ENCODE measurements at regions not wholly inside any gene's neighbourhood (a gene's known extent, or its start where the extent isn't known, plus 50 kb on each side); places are given as distances from the start of the nearest gene placed in this dataset.

- H3K27ac Mint-ChIP-seq, result no peak overlapping the region
- H3K27me3 Mint-ChIP-seq (ENCODE audit: low read depth), result peaks cover 23% of the 10 kb centered on the region
- H3K9me3 Mint-ChIP-seq, result no peaks in the 10 kb centered on the region
- DNase-seq (peak; percentile 43 to 61), ATAC-seq (replicated peaks in 1 of 2) (peak; percentile 74 to 84)
- no peak overlapping the region for H3K4me3 Mint-ChIP-seq
- no peaks in the 10 kb centered on the region for H3K36me3 Mint-ChIP-seq (ENCODE audit: insufficient read depth in 2 of 2)
- H3K4me1 Mint-ChIP-seq (ENCODE audit: low read depth), result peaks cover 5% of the 10 kb centered on the region
These were observed 51.2 kb upstream of the CDH5 start for GRCh38 chr16:66315210-66315825.

GRCh38 chr16:66311306-66311705, 55.2 kb upstream of the CDH5 start:
- Mint-ChIP-seq H3K4me3 (no peak overlapping the region), H3K9me3 (no peaks in the 10 kb centered on the region), H3K27ac (no peak overlapping the region), H3K4me1 (ENCODE audit: low read depth) (peaks cover 5% of the 10 kb centered on the region), H3K36me3 (ENCODE audit: insufficient read depth in 2 of 2) (no peaks in the 10 kb centered on the region), H3K27me3 (ENCODE audit: low read depth) (peaks cover 9% of the 10 kb centered on the region)
- DNase-seq, result no peak
- no peak for ATAC-seq (replicated peaks in 1 of 2)

GRCh38 chr16:66309215-66309807, 57.2 kb upstream of the CDH5 start:
- no peaks in the 10 kb centered on the region for H3K4me1 Mint-ChIP-seq (ENCODE audit: low read depth)
- peaks cover 9% of the 10 kb centered on the region for H3K27me3 Mint-ChIP-seq (ENCODE audit: low read depth)
- H3K36me3 Mint-ChIP-seq (ENCODE audit: insufficient read depth in 2 of 2), result no peaks in the 10 kb centered on the region
- no peaks in the 10 kb centered on the region for H3K9me3 Mint-ChIP-seq
- no peak overlapping the region for H3K4me3 Mint-ChIP-seq
- DNase-seq (no peak), ATAC-seq (replicated peaks in 1 of 2) (no peak)
- H3K27ac Mint-ChIP-seq, result no peak overlapping the region

GRCh38 chr16:66308096-66308495, 58.4 kb upstream of the CDH5 start:
- H3K27me3 Mint-ChIP-seq (ENCODE audit: low read depth), result no peaks in the 10 kb centered on the region
- no peak overlapping the region for H3K27ac Mint-ChIP-seq
- no peak overlapping the region for H3K4me3 Mint-ChIP-seq
- ATAC-seq (replicated peaks in 1 of 2) (no peak), DNase-seq (no peak)
- no peaks in the 10 kb centered on the region for H3K9me3 Mint-ChIP-seq
- no peaks in the 10 kb centered on the region for H3K36me3 Mint-ChIP-seq (ENCODE audit: insufficient read depth in 2 of 2)
- H3K4me1 Mint-ChIP-seq (ENCODE audit: low read depth), result no peaks in the 10 kb centered on the region

- no peaks in the 10 kb centered on the region for H3K4me1 Mint-ChIP-seq (ENCODE audit: low read depth)
- no peak for ATAC-seq (replicated peaks in 1 of 2)
- H3K27ac Mint-ChIP-seq, result no peak overlapping the region
These were observed 59.9 kb upstream of the CDH5 start for GRCh38 chr16:66306366-66307150.

GRCh38 chr16:66304961-66305360, 61.5 kb upstream of the CDH5 start:
- no peak for DNase-seq
- H3K27me3 Mint-ChIP-seq (ENCODE audit: low read depth), result no peaks in the 10 kb centered on the region

More at GRCh38 chr16:66306366-66307150, 59.9 kb upstream of the CDH5 start:
- Mint-ChIP-seq H3K4me3 (no peak overlapping the region), H3K36me3 (ENCODE audit: insufficient read depth in 2 of 2) (no peaks in the 10 kb centered on the region), H3K27me3 (ENCODE audit: low read depth) (no peaks in the 10 kb centered on the region), H3K9me3 (no peaks in the 10 kb centered on the region)
- DNase-seq, result no peak

GRCh38 chr16:66304151-66304550, 62.3 kb upstream of the CDH5 start:
- Mint-ChIP-seq H3K27me3 (ENCODE audit: low read depth) (no peaks in the 10 kb centered on the region), H3K9me3 (no peaks in the 10 kb centered on the region), H3K4me1 (ENCODE audit: low read depth) (no peaks in the 10 kb centered on the region), H3K4me3 (no peak overlapping the region), H3K36me3 (ENCODE audit: insufficient read depth in 2 of 2) (no peaks in the 10 kb centered on the region), H3K27ac (no peak overlapping the region)
- no peak for ATAC-seq (replicated peaks in 1 of 2)
- DNase-seq, result no peak

More at GRCh38 chr16:66304961-66305360, 61.5 kb upstream of the CDH5 start:
- H3K4me3 Mint-ChIP-seq, result no peak overlapping the region
- H3K4me1 Mint-ChIP-seq (ENCODE audit: low read depth), result no peaks in the 10 kb centered on the region
- no peak for ATAC-seq (replicated peaks in 1 of 2)
- H3K9me3 Mint-ChIP-seq, result no peaks in the 10 kb centered on the region
- no peak overlapping the region for H3K27ac Mint-ChIP-seq
- H3K36me3 Mint-ChIP-seq (ENCODE audit: insufficient read depth in 2 of 2), result no peaks in the 10 kb centered on the region

GRCh38 chr16:66300501-66300900, 66.0 kb upstream of the CDH5 start:
- ATAC-seq (replicated peaks in 1 of 2) (no peak), DNase-seq (no peak)
- no peak overlapping the region for H3K27ac Mint-ChIP-seq
- no peaks in the 10 kb centered on the region for H3K27me3 Mint-ChIP-seq (ENCODE audit: low read depth)
- H3K9me3 Mint-ChIP-seq, result no peaks in the 10 kb centered on the region
- H3K4me3 Mint-ChIP-seq, result no peak overlapping the region
- H3K36me3 Mint-ChIP-seq (ENCODE audit: insufficient read depth in 2 of 2), result no peaks in the 10 kb centered on the region
- no peaks in the 10 kb centered on the region for H3K4me1 Mint-ChIP-seq (ENCODE audit: low read depth)

GRCh38 chr16:66300037-66300436, 66.5 kb upstream of the CDH5 start:
- H3K36me3 Mint-ChIP-seq (ENCODE audit: insufficient read depth in 2 of 2), result no peaks in the 10 kb centered on the region

GRCh38 chr16:66299349-66299748, 67.1 kb upstream of the CDH5 start:
- DNase-seq (no peak), ATAC-seq (replicated peaks in 1 of 2) (no peak)
- H3K36me3 Mint-ChIP-seq (ENCODE audit: insufficient read depth in 2 of 2), result no peaks in the 10 kb centered on the region
- H3K4me3 Mint-ChIP-seq, result no peak overlapping the region
- no peaks in the 10 kb centered on the region for H3K27me3 Mint-ChIP-seq (ENCODE audit: low read depth)
- H3K9me3 Mint-ChIP-seq, result no peaks in the 10 kb centered on the region
- no peak overlapping the region for H3K27ac Mint-ChIP-seq
- no peaks in the 10 kb centered on the region for H3K4me1 Mint-ChIP-seq (ENCODE audit: low read depth)

More at GRCh38 chr16:66300037-66300436, 66.5 kb upstream of the CDH5 start:
- no peaks in the 10 kb centered on the region for H3K27me3 Mint-ChIP-seq (ENCODE audit: low read depth)
- no peak overlapping the region for H3K27ac Mint-ChIP-seq
- no peaks in the 10 kb centered on the region for H3K4me1 Mint-ChIP-seq (ENCODE audit: low read depth)
- H3K9me3 Mint-ChIP-seq, result no peaks in the 10 kb centered on the region
- no peak for ATAC-seq (replicated peaks in 1 of 2)
- no peak overlapping the region for H3K4me3 Mint-ChIP-seq
- no peak for DNase-seq

- Mint-ChIP-seq H3K4me1 (ENCODE audit: low read depth) (no peaks in the 10 kb centered on the region), H3K27ac (no peak overlapping the region), H3K9me3 (no peaks in the 10 kb centered on the region), H3K27me3 (ENCODE audit: low read depth) (no peaks in the 10 kb centered on the region), H3K4me3 (no peak overlapping the region), H3K36me3 (ENCODE audit: insufficient read depth in 2 of 2) (no peaks in the 10 kb centered on the region)
- DNase-seq, result no peak
- no peak for ATAC-seq (replicated peaks in 1 of 2)
These were observed 67.8 kb upstream of the CDH5 start for GRCh38 chr16:66298571-66299120.

- peaks cover 2% of the 10 kb centered on the region for H3K27me3 Mint-ChIP-seq (ENCODE audit: low read depth)
- DNase-seq, result no peak
- no peak overlapping the region for H3K4me3 Mint-ChIP-seq
- no peak for ATAC-seq (replicated peaks in 1 of 2)
- no peaks in the 10 kb centered on the region for H3K9me3 Mint-ChIP-seq
- H3K4me1 Mint-ChIP-seq (ENCODE audit: low read depth), result no peaks in the 10 kb centered on the region
- no peaks in the 10 kb centered on the region for H3K36me3 Mint-ChIP-seq (ENCODE audit: insufficient read depth in 2 of 2)
- no peak overlapping the region for H3K27ac Mint-ChIP-seq
These were observed 68.5 kb upstream of the CDH5 start for GRCh38 chr16:66298006-66298405.

- H3K4me1 Mint-ChIP-seq (ENCODE audit: low read depth), result no peaks in the 10 kb centered on the region
- H3K27me3 Mint-ChIP-seq (ENCODE audit: low read depth), result peaks cover 8% of the 10 kb centered on the region
- no peaks in the 10 kb centered on the region for H3K9me3 Mint-ChIP-seq
- H3K4me3 Mint-ChIP-seq, result no peak overlapping the region
- no peaks in the 10 kb centered on the region for H3K36me3 Mint-ChIP-seq (ENCODE audit: insufficient read depth in 2 of 2)
- ATAC-seq (replicated peaks in 1 of 2), result no peak
- H3K27ac Mint-ChIP-seq, result no peak overlapping the region
- DNase-seq, result no peak
These were observed 69.9 kb upstream of the CDH5 start for GRCh38 chr16:66296591-66296990.
